ENCODE measurements at regions not wholly inside any gene's neighbourhood (a gene's known extent, or its start where the extent isn't known, plus 50 kb on each side); places are given as distances from the start of the nearest gene placed in this dataset.

- Histone ChIP-seq H4K91ac (ENCODE audit: insufficient read depth, low read depth, low read length) (no peak overlapping the region), H3K4me1 (ENCODE audit: control insufficient read depth, insufficient read depth, low read length) (no peaks in the 10 kb centered on the region)
- intact Hi-C loops (cut with micrococcal nuclease): no loop called here
Measured at GRCh38 chr3:168956076-168956475, 707.4 kb downstream of the MECOM start.

More at GRCh38 chr3:168956076-168956475, 707.4 kb downstream of the MECOM start:
- H2BK15ac ChIP-seq (ENCODE audit: low read depth, low read length): no peak overlapping the region
- H3K9ac ChIP-seq (ENCODE audit: low read depth, low read length): no peak overlapping the region
- no peak overlapping the region for H2BK120ac ChIP-seq (ENCODE audit: low read depth, low read length)
- dilution Hi-C loops (cut with HindIII; ENCODE audit: low sequenced_read_pairs, unreplicated experiment) (no loop called here), in situ Hi-C loops (cut with MboI; ENCODE audit: low sequenced_read_pairs) (no loop called here)
- H4K20me1 ChIP-seq (ENCODE audit: insufficient read depth, low read length): no peaks in the 10 kb centered on the region
- no peak overlapping the region for H3K56ac ChIP-seq (ENCODE audit: extremely low read depth, insufficient read depth, low read length)
- no peak for TF ChIP-seq BHLHE40 (IDR thresholded peaks at IDR 0.05; ENCODE audit: low read depth, low read length)
- TF ChIP-seq, protein P1, sequence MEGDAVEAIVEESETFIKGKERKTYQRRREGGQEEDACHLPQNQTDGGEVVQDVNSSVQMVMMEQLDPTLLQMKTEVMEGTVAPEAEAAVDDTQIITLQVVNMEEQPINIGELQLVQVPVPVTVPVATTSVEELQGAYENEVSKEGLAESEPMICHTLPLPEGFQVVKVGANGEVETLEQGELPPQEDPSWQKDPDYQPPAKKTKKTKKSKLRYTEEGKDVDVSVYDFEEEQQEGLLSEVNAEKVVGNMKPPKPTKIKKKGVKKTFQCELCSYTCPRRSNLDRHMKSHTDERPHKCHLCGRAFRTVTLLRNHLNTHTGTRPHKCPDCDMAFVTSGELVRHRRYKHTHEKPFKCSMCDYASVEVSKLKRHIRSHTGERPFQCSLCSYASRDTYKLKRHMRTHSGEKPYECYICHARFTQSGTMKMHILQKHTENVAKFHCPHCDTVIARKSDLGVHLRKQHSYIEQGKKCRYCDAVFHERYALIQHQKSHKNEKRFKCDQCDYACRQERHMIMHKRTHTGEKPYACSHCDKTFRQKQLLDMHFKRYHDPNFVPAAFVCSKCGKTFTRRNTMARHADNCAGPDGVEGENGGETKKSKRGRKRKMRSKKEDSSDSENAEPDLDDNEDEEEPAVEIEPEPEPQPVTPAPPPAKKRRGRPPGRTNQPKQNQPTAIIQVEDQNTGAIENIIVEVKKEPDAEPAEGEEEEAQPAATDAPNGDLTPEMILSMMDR (conservative IDR thresholded peaks at IDR 0.05; ENCODE audit: low read depth, low read length): no peak
- TF ChIP-seq RFX5 (IDR thresholded peaks at IDR 0.05; ENCODE audit: low read depth, low read length): no peak
- no peak for TF ChIP-seq CEBPB (IDR thresholded peaks at IDR 0.05; ENCODE audit: low read depth, low read length)
- no peak for TF ChIP-seq FOS (IDR thresholded peaks at IDR 0.05; ENCODE audit: low read depth, low read length)
- TF ChIP-seq, protein P2, sequence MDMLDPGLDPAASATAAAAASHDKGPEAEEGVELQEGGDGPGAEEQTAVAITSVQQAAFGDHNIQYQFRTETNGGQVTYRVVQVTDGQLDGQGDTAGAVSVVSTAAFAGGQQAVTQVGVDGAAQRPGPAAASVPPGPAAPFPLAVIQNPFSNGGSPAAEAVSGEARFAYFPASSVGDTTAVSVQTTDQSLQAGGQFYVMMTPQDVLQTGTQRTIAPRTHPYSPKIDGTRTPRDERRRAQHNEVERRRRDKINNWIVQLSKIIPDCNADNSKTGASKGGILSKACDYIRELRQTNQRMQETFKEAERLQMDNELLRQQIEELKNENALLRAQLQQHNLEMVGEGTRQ (IDR thresholded peaks at IDR 0.05; ENCODE audit: low read depth, low read length): no peak
- no peak for TF ChIP-seq SMC3 (IDR thresholded peaks at IDR 0.05; ENCODE audit: low read depth, low read length)
- no peaks in the 10 kb centered on the region for H3K9me3 ChIP-seq (ENCODE audit: control insufficient read depth, insufficient read depth, low read length)
- no peak overlapping the region for H2AFZ ChIP-seq (replicated peaks; ENCODE audit: low read length, poor library complexity)
- no peaks in the 10 kb centered on the region for H3K79me1 ChIP-seq (ENCODE audit: low read depth in 1 of 2, low read length in 2 of 2)
- H3K27me3 ChIP-seq (ENCODE audit: control insufficient read depth, insufficient read depth, low read length): no peaks in the 10 kb centered on the region
- no TSS peak for BruUV-seq (replicated peaks)
- no peak overlapping the region for H4K8ac ChIP-seq (ENCODE audit: low read depth in 2 of 2, low read length in 2 of 2)
- H3K27ac ChIP-seq (ENCODE audit: insufficient read depth, low read length): no peak overlapping the region
- H2BK20ac ChIP-seq (ENCODE audit: low read depth, low read length): no peak overlapping the region
- H3K36me3 ChIP-seq (ENCODE audit: control insufficient read depth, insufficient read depth, low read length): no peaks in the 10 kb centered on the region
- ChIA-PET CTCF (interaction anchor here (0.7 kb wide), 1 partner anchor 829 kb away, joined by 3 read pairs; no protein-coding TSS in a partner anchor), POLR2A (ENCODE audit: unreplicated experiment) (no interaction called here)
- no peak overlapping the region for H3K14ac ChIP-seq (replicated peaks; ENCODE audit: low read depth, low read length)
- H3K9me1 ChIP-seq (ENCODE audit: insufficient read depth, low read length): no peaks in the 10 kb centered on the region
- no peak overlapping the region for H3K23ac ChIP-seq (ENCODE audit: low read depth, low read length)
- WGBS, 2 experiments (ENCODE audit: extremely low coverage in 2 of 2, insufficient read length in 1 of 2): no CpG with 5 or more reads among the region's 8 CpGs
- no peak overlapping the region for H3K18ac ChIP-seq (ENCODE audit: low read depth, low read length)
- H4K5ac ChIP-seq (ENCODE audit: low read depth, low read length): no peak overlapping the region
- ATAC-seq (ENCODE audit: low read depth) (no peak), DNase-seq (no peak)
- H2AK5ac ChIP-seq (ENCODE audit: low read depth, low read length): no peak overlapping the region
- H3K4me3 ChIP-seq (ENCODE audit: insufficient read depth, low read depth, low read length): no peak overlapping the region
- H2BK5ac ChIP-seq (ENCODE audit: low read depth, low read length, poor library complexity, severe bottlenecking): no peak overlapping the region
- H3K4me2 ChIP-seq (ENCODE audit: low read depth, low read length): no peak overlapping the region
- H3K4ac ChIP-seq (ENCODE audit: low read depth, low read length): no peak overlapping the region
- H2AK9ac ChIP-seq (replicated peaks; ENCODE audit: low read depth, low read length, poor library complexity): no peak overlapping the region
